HG03103 (cell line): ENCODE measurements at regions not wholly inside any gene's neighbourhood (a gene's known extent, or its start where the extent isn't known, plus 50 kb on each side); places are given as distances from the start of the nearest gene placed in this dataset.

Experiments
- ATAC-seq: cut with Tn5 transposase; IDR thresholded peaks from one replicate; pipeline ENCODE4 v1.9.1; 2021; ENCODE audit warnings: low read depth; ENCODE audit not compliant: unreplicated experiment

DNA sequence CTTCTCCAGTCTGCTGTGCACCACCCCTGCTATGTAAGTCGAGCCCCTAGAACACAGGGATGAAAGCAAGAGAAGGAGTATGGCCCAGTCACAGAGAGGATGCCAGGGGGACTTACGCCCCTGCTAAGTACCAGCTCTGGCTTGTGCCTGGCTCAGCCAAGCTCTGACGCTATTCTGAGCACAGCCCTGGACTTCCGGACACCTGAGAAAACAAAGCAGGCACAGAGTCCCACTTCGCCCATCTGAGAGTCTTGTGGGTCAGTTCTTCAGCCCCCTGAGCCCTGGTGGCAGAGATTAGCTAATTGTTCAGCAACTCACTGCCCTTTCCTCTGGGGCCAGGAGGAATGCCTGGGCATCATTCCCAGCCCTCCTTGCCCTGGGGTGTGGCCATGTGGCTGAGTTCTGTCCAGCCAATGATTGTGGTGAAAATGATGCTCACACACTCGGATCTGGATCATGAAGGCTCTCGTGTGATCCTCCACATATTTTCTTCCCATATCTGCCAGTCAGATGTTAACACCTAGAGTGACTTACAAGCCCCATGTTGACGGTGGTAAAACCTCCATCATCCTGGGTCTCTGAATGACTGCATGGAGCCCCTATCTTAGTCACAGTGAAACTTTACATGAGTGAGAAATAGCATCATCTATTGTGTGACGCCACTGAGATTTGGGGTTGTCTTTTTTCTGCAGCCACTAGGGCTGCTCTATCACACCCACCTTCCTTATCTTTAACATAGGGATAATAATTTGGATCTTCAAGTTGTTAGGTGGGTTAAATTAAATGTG lies 105.7 kb downstream of the TPRA1 start:
- ATAC-seq, result no peak

DNA sequence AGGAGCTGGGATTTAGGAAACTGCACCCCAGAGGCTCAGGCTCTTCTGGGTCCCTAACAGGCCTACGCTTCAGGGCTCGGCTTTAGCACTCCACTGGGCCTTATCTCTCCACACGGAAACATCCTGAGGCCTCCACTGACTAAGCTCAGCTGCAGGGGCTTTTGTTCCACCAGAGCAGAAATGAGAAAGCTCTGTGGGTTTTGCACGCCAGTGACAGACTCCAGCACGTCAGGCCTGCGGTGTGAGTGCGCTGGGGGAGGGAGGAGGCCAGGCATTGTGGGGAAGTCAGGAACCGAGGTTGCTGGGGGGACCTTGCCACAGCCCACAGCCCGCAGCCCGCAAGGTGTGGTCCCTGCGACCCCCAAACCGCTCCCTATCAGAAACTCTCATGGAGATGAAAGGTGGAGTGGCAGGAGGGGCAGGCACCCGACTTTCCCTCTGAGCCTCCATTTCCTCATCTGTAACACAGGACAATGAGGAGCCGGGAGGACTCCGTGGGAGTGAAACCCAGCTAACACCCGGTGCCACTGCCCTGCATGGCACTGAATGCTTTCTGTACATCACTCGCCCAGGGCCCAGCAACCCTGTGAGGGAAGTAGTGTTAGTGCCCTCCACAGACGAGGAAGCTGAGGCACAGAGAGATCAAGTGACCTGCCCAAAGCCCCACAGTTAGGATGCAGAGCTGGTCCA lies 106.5 kb downstream of the TPRA1 start:
- peak; percentile 82 for ATAC-seq

DNA sequence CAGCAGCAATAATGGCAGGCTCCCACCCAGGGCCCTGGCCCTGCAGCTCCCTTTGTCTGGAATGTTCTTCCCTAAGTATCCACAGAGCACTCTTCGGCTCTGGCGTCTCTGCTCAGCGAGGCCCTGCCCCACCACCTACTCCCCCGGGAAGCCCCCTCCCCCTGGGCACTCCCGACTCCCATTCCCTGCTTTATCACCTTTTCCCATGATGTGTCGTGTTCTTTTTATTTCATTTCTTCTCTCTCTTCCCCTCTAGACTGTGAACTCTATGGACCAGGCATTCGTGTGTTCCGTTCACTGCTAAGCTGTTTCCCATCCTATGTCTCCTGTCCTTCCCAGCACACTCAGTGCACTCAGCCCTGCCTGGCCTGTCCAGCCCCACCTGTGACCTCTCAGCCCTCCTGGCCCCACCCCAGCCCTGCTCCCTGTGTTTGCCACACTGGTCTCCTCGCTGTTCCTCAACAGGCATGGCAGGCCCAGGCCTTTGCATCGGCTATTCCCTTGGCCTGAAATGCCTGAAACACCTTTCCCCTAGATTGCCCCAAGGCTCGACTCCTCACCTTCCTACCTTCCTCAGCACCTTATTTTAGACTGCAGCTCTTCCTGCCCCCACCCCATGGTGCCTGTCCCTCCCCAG lies 107.4 kb downstream of the TPRA1 start:
- no peak for ATAC-seq

DNA sequence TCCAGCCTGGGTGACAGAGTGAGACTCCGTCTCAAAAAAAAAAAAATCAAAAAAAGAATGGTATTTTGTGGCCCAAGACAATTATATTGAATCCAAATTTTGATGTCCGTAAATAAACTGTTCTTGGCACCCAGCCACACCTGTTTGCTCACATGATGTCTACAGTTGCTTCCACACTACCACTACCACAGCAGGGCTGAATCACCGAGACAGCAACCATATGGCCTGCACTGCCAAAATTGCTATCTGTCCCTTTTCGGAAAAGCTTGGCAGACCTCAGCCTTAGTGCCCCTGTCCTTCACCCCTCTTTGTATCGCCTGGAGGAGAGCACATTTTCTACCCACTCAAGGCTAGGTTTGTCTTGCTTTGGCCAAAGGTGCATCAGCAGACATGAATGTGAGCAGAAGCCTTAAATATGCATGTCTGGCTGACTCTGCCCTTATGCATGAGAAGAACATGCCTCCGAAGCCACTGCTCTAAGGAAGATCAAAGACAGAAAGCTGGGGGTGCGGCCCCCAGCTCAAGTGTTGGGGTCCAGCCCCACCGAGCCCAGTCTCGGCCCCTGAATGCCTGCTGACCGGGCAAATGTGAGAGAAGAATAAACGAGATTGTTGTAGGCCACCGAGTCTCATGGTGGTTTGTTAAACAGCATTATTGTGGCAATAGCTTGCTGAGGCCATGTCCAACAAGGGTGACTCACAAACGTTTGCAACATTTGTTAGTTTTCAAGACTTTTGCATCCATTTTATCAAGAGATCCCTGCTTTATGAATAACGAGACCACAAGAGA lies 108.1 kb downstream of the TPRA1 start:
- ATAC-seq, result no peak

DNA sequence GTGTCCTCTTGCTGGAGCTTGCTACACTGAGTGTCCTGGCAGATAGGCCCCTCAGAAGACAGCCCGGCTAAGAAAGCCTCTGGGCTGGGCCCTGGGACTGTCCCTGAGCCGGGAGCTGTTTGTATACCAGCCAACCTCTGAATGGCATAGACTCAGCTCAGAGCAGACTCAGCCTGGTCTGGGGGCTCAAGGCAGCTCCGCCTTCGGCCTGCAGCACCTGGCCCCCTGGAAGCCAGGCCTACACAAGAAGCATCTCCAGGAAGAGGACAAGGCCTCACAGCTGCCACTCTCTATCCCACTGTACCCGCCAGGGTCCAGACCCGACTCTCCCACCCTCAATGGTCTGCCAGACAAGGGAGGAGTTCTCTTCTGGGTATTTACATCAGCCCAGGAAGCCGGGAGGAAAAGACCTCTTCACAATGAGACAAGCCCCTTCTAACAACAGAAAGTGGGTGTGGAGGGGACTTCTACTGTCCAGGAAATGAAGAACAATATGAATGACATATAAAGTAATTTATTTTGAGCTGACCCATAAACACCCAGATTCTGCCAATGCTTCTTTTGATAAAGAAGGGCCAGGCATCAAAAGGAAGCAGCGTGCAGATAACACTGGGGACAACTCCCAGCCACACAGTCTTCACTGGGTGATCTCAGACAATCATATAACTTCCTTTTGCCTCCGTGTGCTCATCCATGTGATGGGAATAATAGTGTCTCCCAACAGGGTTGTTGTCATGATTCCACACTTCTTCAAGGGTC lies 110.2 kb downstream of the TPRA1 start:
- ATAC-seq, result no peak

DNA sequence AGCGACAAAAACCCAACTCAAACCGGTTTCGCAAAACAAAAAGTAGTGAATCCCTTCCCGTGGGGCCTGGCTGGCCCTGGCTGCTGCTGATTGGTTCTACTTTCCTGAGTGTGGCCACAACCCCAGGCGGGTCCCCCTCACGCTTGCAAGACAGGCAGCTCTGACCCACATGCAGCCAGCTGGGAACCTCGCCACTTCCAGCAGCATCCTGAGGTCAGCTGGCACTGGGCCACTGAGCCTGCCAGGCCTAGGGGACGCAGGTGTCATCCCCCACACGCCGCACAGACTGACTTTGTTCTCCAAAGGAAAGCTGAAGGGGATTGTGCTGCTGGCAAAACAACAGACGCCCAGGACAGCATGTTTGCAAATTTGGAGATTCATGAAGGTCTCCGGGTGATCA lies 111.1 kb downstream of the TPRA1 start:
- ATAC-seq, result no peak

DNA sequence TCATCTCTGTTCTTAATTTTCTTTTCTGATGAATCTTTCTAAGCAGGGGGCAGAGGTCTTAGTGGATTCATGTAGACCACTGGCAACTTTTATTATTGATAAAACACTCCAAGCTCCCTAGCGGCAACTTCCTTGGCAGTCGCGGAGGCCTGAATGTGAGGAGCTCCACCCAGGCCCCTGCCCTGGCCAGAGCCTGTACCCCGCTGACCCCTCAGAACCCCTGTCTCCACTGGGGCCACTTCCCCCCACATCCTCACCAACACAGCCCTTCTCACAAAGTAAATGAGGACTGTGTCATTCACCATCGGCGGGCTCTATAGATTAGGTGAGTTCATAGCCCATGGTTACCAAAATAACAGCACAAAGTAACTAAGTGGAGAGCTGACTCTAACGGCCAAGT lies 111.6 kb downstream of the TPRA1 start:
- no peak for ATAC-seq

DNA sequence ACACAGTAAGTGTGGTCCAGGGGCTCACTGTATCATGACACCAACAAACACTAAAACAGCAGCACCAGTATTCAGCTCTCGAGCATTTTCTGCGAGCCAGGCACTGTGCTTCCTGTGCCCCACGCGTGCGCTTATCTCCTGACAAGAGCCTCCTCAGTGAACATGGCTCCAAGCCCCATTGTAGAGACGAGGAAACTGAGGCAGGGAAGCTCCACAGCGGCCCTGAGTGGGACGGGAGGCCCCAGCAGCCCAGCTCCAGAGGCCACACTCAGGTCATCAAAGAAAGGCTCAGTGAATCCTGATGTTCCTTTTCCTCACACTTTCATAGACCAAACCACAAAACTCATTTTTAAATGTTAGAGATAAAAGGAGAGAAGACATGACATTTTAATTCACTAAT lies 113.1 kb downstream of the TPRA1 start:
- no peak for ATAC-seq

DNA sequence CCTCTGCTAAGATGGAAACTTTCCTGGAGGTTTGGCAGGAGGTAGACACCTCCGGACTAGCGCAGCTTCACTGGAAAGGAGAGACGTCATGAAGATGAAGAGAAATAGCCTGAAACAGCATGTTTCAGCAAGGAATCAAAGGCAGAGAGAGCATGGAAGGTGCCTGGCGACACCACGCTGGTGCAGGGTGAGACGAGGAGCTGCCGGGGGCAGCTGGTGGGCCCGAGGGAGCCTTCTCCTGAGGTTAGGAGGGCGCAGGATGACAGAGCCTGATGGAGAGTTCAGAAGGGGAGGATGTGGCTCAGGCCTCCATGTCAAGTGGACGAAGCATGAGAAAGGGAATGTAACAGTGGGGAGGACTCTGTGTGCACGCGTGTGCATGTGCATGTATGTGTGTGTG lies 113.6 kb downstream of the TPRA1 start:
- ATAC-seq, result no peak

DNA sequence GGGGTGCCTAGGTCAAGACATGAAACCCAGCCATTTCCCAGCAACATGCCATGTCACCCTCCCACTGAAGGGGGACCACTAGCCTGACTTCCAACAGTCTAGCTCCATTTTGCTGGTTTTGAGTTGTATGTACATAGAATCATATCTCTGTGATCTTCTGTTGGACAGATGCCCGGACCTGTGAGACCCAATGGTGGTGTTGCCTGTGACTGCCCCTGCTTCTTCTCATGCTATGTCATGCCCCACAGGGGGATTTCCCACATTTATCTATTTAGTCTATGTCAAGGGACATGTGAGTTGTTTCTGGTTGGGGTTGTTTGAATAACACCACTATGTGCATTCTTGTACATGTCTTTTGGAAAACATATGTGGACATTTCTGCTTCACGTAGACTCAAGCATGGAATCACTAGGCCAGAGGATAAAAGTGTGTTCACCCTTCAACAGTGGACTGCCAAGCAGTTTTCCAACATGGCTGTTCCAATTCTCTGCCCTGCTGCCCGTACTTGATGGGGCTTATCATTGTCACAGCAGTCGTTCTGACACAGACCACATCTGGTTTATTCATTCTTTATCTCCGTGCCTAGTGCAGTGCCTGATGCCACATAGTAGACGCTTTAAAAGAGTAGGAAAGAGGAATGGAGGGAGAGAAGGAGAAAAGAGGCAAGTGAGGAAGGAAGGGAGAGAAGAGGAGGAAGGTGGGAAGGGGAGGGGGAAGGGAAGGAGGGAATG lies 114.4 kb downstream of the TPRA1 start:
- ATAC-seq, result no peak

DNA sequence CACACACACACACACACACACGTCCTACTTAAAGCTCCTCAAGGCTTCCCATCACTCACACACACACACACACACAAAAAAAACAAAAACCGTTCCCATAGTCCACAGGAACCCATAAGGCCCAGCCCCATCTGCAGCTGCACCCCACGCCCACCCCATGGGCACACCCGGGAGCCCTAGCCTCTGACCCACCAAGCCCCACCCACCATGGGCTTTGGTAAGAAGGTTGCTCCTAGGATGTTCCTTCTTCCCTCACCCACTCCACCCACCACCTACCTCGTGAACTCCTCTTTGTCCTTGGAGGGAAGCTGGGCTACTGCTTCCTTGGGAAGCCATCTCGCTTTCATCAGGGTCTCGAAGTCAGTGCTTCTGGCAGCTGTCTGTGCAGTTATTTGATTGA lies 115.1 kb downstream of the TPRA1 start:
- ATAC-seq, result no peak

DNA sequence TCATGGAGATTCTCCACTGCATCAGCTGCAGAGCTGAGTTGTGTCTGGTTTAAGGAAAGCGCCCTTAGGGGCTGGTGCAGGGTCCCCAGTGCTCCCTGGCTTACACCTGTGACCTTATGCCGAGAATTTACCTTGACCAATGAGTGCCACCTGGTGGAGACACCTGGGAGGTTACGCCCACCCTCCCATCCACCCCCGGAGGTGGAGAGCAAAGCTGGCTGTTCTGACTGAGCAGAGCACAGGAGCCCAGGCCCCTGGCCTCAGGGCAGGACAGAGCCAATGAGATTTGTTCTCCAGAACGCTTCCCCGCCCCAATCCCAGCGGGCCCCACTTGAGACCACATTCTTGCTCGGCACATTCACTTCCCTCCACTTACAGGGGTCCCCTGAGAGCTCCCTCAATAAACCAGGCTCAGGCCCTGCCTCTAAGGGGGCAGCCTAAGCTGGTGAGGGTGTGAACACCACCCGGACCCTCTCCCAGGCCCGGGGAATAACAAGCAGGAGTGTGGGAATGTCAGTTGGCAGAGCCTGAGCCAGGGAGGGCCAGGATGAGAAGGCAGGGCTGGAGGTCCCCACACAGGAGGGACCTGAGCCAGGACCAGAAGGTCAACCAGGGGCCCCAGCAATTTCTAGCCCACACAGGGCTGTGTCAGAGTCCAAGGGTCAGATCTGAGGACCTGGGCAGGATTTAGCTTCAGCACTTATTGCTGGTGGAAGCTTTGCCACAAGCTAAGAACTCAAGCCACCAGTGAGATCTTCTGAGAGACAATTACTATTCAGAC lies 117.1 kb downstream of the TPRA1 start:
- no peak for ATAC-seq

DNA sequence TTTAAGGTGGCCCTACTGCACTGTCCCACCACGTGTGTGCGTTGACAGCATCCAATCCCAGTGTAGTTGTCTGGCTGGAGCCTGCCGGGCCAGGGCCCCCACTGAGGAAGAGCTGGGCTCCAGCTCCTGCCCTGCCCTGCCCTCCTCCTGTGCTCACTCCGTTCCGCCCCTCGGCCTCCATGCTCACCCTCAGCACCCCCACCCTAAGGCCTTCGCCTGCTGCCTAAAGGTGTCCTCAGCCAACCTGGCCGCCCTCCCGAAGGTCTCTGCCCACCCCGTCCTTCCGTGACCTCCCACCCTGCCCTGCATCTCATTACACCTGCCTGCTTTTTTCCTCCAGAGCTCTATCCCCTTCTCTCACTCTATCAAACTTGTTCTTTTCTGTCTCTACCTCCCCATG lies 118.0 kb downstream of the TPRA1 start:
- no peak for ATAC-seq

DNA sequence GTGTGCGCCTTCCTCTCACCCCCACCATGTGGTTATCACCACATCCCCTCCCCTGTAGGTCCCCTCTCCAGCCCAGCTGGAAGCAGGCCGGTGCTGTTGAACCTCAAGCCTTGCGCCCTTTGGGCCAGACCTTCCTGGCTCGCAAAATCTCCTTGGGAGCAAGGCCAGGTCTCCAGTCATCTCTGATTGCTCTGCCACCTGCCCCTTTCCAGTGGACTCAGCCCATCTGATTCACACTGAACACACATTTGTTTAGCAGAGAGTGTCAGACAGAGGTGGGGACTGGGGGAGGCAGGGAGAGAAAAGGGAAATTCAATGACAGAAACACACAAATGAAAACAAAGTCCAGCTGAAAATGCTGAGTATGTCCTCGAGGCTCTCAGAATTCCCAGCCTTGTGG lies 119.4 kb downstream of the TPRA1 start:
- ATAC-seq, result no peak

DNA sequence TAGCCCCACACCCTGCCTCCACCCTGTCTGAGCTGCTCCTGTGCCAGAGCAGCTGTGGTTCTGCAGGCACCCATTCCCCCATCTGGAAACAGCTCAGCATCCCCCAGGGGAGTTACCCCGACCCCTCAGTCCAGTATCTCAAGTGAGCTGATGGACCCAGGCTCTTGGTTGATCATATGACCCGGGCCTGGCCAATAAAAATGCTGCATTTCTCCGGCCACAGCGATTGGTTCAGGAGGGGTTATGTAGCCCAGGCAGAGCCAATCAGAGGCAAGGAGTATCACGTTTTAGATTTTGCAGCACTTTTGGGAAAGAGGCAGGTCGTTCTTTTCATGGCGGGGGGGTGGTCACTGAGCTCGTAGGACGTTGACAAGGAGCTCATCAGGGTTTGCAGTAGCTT lies 120.8 kb downstream of the TPRA1 start:
- ATAC-seq, result no peak

DNA sequence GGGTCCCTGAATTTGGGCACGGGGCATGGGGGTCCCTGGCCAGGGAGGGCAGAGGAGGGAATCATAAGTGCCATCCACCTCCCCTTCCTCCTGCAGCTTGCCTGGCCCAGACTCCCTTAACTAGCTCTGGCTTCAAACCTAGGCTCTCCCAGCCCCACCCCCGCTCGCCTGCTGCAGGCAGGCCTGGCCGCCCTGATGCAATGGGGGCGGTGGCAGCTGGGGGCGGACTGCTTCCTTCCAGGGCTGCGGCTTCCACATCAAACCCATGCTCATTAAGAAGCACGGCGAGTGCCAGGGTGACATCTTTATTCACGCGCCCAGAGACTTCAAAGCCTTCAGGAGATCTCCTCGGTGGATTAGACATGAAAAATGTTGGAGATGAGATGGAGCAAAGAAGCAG lies 123.1 kb downstream of the TPRA1 start:
- no peak for ATAC-seq

DNA sequence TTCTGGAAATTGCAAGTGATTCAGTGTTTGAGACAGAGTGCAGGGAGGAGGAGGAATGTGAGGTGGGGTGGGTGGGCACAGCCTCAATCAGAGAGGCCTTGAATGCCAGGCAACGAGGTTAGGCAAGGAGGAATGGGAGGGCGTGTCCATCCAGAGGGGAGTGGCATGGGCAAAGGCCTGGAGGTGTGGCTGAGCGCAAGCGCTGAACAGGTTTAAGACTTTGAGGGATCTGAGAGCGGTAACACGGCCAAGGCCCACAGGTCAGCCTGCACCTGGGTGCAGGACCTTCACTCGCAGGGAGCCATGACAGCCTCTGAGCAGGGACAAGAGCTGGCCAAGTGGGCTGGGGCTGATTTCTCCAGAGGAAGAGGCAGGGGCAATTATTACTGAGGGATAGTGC lies 125.9 kb downstream of the TPRA1 start:
- ATAC-seq, result no peak

DNA sequence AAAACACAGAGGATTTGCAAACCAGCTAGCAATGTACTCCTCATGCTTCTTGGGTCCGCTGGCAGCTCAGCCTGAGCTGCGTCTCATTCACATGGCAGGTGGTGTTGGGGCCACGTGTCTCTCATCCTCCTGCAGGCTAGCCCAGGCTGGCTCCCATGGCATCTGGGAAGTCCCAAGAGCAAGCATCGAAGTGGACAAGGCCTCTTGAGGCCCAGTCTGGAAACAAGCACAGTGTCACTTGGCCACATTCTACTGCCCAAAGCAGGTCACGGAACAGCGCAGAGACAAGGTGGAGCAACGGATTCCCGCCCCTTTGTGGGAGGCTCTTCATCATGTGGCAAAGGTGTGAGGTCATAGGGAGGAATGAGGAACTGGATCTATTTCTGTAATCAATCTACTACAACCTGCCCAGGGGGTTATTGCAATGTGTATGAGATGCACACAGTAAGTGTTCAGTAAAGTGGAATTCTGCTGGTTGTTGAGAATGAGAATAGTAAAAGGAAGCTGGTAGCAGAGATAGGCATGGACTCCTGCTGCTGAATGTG lies 128.3 kb downstream of the TPRA1 start:
- ATAC-seq, result no peak
